OCI-LY3 (cell line): ENCODE measurements at regions not wholly inside any gene's neighbourhood (a gene's known extent, or its start where the extent isn't known, plus 50 kb on each side); places are given as distances from the start of the nearest gene placed in this dataset.

Experiments
- H2AFZ ChIP-seq: fragments of 200-600, 300-600 bp; shearing (Covaris generic); 2 replicates; pipeline ENCODE4 v1.6.0; 2014; ENCODE audit warnings: antibody characterized with exemption, low read depth, low read length
- H3K27ac ChIP-seq: fragments of 200-600, 300-600 bp; sonication (generic); 2 replicates; pipeline ENCODE4 v1.5.1; 2014; ENCODE audit warnings: mild to moderate bottlenecking, low read length, moderate library complexity, mixed read lengths
- H3K27me3 ChIP-seq: fragments of 200-600, 300-600 bp; sonication (generic); 2 replicates; pipeline ENCODE4 v1.6.1; 2014; ENCODE audit warnings: low read depth, low read length, mixed read lengths
- H3K36me3 ChIP-seq: fragments of 200-600, 300-600 bp; sonication (generic); replicated peaks from 2 replicates; pipeline ENCODE3; 2014; ENCODE audit warnings: low read depth, low read length, mixed read lengths
- H3K4me1 ChIP-seq: fragments of 300-600, 200-600 bp; sonication (generic); 2 replicates; pipeline ENCODE4 v1.6.1; 2014; ENCODE audit warnings: low read length, mixed read lengths
- H3K4me2 ChIP-seq: fragments of 200-600, 300-600 bp; sonication (generic); 2 replicates; pipeline ENCODE4 v1.6.1; 2014; ENCODE audit warnings: low read length, mixed read lengths
- H3K4me3 ChIP-seq: fragments of 300-600, 200-600 bp; sonication (generic); 2 replicates; pipeline ENCODE4 v1.5.1; 2014; ENCODE audit warnings: antibody characterized with exemption, mild to moderate bottlenecking, low read length, moderate library complexity
- H3K79me2 ChIP-seq: fragments of 300-600, 200-600 bp; shearing (Covaris generic); 2 replicates; pipeline ENCODE4 v1.6.1; 2014; ENCODE audit warnings: mild to moderate bottlenecking, low read length, mixed read lengths
- H3K9ac ChIP-seq: fragments of 300-600, 200-600 bp; shearing (Covaris generic); 2 replicates; pipeline ENCODE4 v1.6.0; 2014; ENCODE audit warnings: mild to moderate bottlenecking, low read length, moderate library complexity
- H3K9me3 ChIP-seq: fragments of 200-600, 300-600 bp; shearing (Covaris generic); 2 replicates; pipeline ENCODE4 v1.6.1; 2014; ENCODE audit warnings: low read length, mixed read lengths; ENCODE audit not compliant: insufficient read depth
- H4K20me1 ChIP-seq: fragments of 200-600, 300-600 bp; sonication (generic); 2 replicates; pipeline ENCODE4 v1.6.1; 2016; ENCODE audit warnings: low read length, mixed read lengths; ENCODE audit not compliant: insufficient read depth
- CTCF ChIP-seq: fragments of 200-600, 300-600 bp; sonication (generic); IDR thresholded peaks from 2 replicates; pipeline ENCODE4 v1.5.1; 2014; ENCODE audit warnings: antibody characterized with exemption, low read length, low read depth
- EZH2phosphoT487 ChIP-seq: fragments of 200-600 bp; shearing (Covaris generic); IDR thresholded peaks from 2 replicates; pipeline ENCODE4 v1.6.1; 2018; ENCODE audit warnings: antibody characterized with exemption, mixed run types, low read depth

DNA sequence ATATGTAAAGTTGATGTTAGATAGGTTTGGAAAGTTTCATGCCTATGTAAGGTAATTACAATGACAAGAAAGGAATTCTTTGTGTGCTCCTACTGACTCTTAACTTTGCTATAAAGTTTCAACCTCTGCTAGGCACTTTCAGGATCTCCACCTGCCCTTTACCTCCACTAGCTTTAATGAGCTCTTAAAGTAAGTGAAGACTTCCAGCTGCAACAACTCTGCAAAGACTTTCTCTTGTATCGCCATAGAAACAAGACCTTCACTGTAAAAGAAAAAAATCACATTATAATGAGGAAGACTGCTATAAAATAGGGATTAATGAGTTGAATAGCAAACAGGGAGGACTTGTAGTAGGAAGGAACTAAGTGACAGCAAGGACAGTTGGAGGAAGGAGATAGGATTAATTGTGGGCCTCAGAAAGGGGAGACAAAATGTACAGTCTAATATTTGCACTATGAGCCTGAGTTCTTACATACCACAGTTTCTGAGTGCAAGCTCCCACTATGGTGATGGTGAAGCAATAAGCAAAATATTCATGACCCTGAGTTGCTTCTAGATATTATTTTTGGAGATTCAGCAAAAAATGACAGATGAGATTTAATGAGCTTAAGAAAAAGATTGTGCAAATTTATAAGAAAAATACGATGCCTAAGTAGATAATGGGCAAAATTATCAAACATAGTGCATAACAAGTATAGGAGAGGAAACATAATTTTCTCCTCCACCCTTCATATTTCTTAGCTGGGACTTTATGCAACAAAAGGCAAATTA is 66.7 kb downstream of the DHRS2 start:
- peaks cover 15% of the 10 kb centered on the region; the same call in 1 of the 2 replicates for H3K9me3 ChIP-seq
- H3K36me3 ChIP-seq, result no peaks in the 10 kb centered on the region
- H3K79me2 ChIP-seq, result no peaks in the 10 kb centered on the region
- no peak overlapping the region for H3K4me2 ChIP-seq
- H3K4me3 ChIP-seq, result no peak overlapping the region
- H4K20me1 ChIP-seq, result no peaks in the 10 kb centered on the region
- H3K27ac ChIP-seq, result no peak overlapping the region
- H2AFZ ChIP-seq, result no peak overlapping the region
- no peak overlapping the region for H3K9ac ChIP-seq
- no peak for TF ChIP-seq CTCF
- TF ChIP-seq EZH2phosphoT487, result no peak
- H3K4me1 ChIP-seq, result no peaks in the 10 kb centered on the region
- peaks cover 4% of the 10 kb centered on the region; the same call in 1 of the 2 replicates for H3K27me3 ChIP-seq

DNA sequence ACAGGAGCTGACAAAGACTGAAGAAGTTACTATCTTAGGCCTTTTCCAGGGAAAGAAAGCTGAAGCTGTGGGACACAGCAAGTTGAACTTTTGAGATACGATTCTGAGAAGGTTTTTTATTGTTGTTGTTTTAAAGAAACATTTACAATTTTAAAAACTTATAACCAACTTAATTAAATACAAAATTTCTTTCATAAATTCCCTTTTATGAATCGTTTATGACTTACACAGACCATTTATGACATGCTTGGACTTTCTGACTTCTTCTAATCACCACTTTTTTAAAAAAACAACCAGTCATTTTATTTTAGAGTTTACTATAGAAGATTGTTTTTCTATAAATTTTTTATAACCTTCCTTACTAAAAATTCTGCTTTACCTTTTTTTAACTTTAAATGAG is 68.7 kb downstream of the DHRS2 start:
- H2AFZ ChIP-seq, result no peak overlapping the region
- peaks cover 15% of the 10 kb centered on the region; the same call in 1 of the 2 replicates for H3K9me3 ChIP-seq
- H3K4me1 ChIP-seq, result no peaks in the 10 kb centered on the region
- no peaks in the 10 kb centered on the region for H3K36me3 ChIP-seq
- no peak overlapping the region for H3K27ac ChIP-seq
- H4K20me1 ChIP-seq, result no peaks in the 10 kb centered on the region
- no peak overlapping the region for H3K9ac ChIP-seq
- no peaks in the 10 kb centered on the region for H3K79me2 ChIP-seq
- H3K27me3 ChIP-seq, result no peaks in the 10 kb centered on the region
- TF ChIP-seq EZH2phosphoT487 (no peak), CTCF (no peak)
- H3K4me2 ChIP-seq, result no peak overlapping the region
- H3K4me3 ChIP-seq, result no peak overlapping the region

GRCh38 chr14:23707415-23707814 is 71.3 kb downstream of the DHRS2 start:
- Histone ChIP-seq H3K4me3 (no peak overlapping the region), H3K9ac (no peak overlapping the region), H3K27ac (no peak overlapping the region), H3K36me3 (no peaks in the 10 kb centered on the region), H3K4me1 (no peaks in the 10 kb centered on the region), H3K9me3 (peaks cover 15% of the 10 kb centered on the region; the same call in 1 of the 2 replicates), H2AFZ (no peak overlapping the region), H3K79me2 (no peaks in the 10 kb centered on the region), H3K4me2 (no peak overlapping the region), H3K27me3 (0 out of 2 replicates have a peak, but pooled peaks cover 5% of the 10 kb centered on the region), H4K20me1 (no peaks in the 10 kb centered on the region)
- TF ChIP-seq EZH2phosphoT487, result no peak
- no peak for TF ChIP-seq CTCF

DNA sequence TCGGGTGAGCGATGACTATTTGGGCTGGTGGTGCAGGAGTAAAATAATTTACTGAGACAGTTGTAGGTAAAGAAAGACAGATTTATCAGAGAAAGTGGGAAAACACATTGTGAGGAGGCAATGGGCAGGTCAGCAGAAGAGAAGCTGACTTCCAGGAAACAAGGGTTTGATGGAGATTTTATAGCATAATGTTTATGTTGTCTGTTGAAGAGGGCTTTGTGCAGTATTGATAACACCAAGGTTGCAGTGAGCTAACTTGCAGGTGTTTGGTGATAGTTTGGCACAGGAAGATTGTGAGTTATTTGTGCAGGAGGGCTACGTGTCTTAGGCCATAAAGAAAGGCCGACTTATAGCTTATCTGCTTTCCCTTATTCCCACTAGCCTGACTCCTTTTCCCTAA is 72.2 kb downstream of the DHRS2 start:
- no peaks in the 10 kb centered on the region for H3K79me2 ChIP-seq
- H4K20me1 ChIP-seq, result no peaks in the 10 kb centered on the region
- H3K4me2 ChIP-seq, result no peak overlapping the region
- no peak for TF ChIP-seq CTCF
- TF ChIP-seq EZH2phosphoT487, result no peak
- H2AFZ ChIP-seq, result no peak overlapping the region
- H3K9me3 ChIP-seq, result peaks cover 15% of the 10 kb centered on the region; the same call in 1 of the 2 replicates
- H3K4me3 ChIP-seq, result no peak overlapping the region
- H3K27me3 ChIP-seq, result 0 out of 2 replicates have a peak, but pooled peaks cover 8% of the 10 kb centered on the region
- H3K36me3 ChIP-seq, result no peaks in the 10 kb centered on the region
- no peak overlapping the region for H3K9ac ChIP-seq
- H3K27ac ChIP-seq, result no peak overlapping the region
- H3K4me1 ChIP-seq, result no peaks in the 10 kb centered on the region
